GM18517 (cell line): ENCODE measurements at regions not wholly inside any gene's neighbourhood (a gene's known extent, or its start where the extent isn't known, plus 50 kb on each side); places are given as distances from the start of the nearest gene placed in this dataset.

Experiments
- ATAC-seq: cut with Tn5 transposase; IDR thresholded peaks from one replicate; pipeline ENCODE4 v1.9.1; 2021; ENCODE audit warnings: mild to moderate bottlenecking, moderate library complexity; ENCODE audit not compliant: unreplicated experiment

- ATAC-seq, result no peak
Observed at GRCh38 chr6:44531442-44532015, 144.0 kb downstream of the CDC5L start.

- no peak for ATAC-seq
Observed at GRCh38 chr6:44533421-44533820, 145.9 kb downstream of the CDC5L start.

- no peak for ATAC-seq
Observed at GRCh38 chr6:44534291-44534690, 146.8 kb downstream of the CDC5L start.

- ATAC-seq, result no peak
Observed at GRCh38 chr6:44535446-44535845, 147.9 kb downstream of the CDC5L start.

GRCh38 chr6:44535967-44536366, 148.5 kb downstream of the CDC5L start:
- ATAC-seq, result no peak

GRCh38 chr6:44537306-44538049, 150.0 kb downstream of the CDC5L start:
- no peak for ATAC-seq

- no peak for ATAC-seq
Observed at GRCh38 chr6:44538131-44538806, 150.8 kb downstream of the CDC5L start.

- ATAC-seq, result no peak
Observed at GRCh38 chr6:44538807-44539201, 151.3 kb downstream of the CDC5L start.

GRCh38 chr6:44539701-44540355, 152.3 kb downstream of the CDC5L start:
- ATAC-seq, result no peak

- ATAC-seq, result no peak
Observed at GRCh38 chr6:44540881-44541280, 153.4 kb downstream of the CDC5L start.

- no peak for ATAC-seq
Observed at GRCh38 chr6:44542401-44543116, 155.1 kb downstream of the CDC5L start.

- ATAC-seq, result no peak
Observed at GRCh38 chr6:44543664-44544063, 156.2 kb downstream of the CDC5L start.

GRCh38 chr6:44545224-44545623, 157.7 kb downstream of the CDC5L start:
- ATAC-seq, result no peak

GRCh38 chr6:44548319-44548718, 160.8 kb downstream of the CDC5L start:
- ATAC-seq, result no peak

- ATAC-seq, result no peak
Observed at GRCh38 chr6:44549516-44549915, 162.0 kb downstream of the CDC5L start.

- ATAC-seq, result no peak
Observed at GRCh38 chr6:44554194-44554593, 166.7 kb downstream of the CDC5L start.

- no peak for ATAC-seq
Observed at GRCh38 chr6:44554861-44555260, 167.4 kb downstream of the CDC5L start.

- no peak for ATAC-seq
Observed at GRCh38 chr6:44556046-44556445, 168.5 kb downstream of the CDC5L start.

- ATAC-seq, result no peak
Observed at GRCh38 chr6:44558024-44558831, 170.7 kb downstream of the CDC5L start.

GRCh38 chr6:44558832-44559251, 171.3 kb downstream of the CDC5L start:
- no peak for ATAC-seq
